GM10248 (cell line): ENCODE measurements at regions not wholly inside any gene's neighbourhood (a gene's known extent, or its start where the extent isn't known, plus 50 kb on each side); places are given as distances from the start of the nearest gene placed in this dataset.

Experiments
- CTCF ChIA-PET: fragments of 300-600 bp; sonication (Branson Sonifier 250); formaldehyde crosslinking; extraction: SDS; loops from one replicate; lab custom pipeline; 2021; ENCODE audit warnings: antibody characterized with exemption; lab: Yijun Ruan, JAX
- POLR2A ChIA-PET: fragments of 350-650 bp; sonication (Branson Sonifier 250); formaldehyde crosslinking; extraction: SDS; loops from one replicate; lab custom pipeline; 2020; ENCODE audit warnings: antibody characterized with exemption; lab: Yijun Ruan, JAX
- DNase-seq: peaks from one replicate; pipeline ENCODE4 v3.0.0; 2012; ENCODE audit errors: extremely low spot score
- TF ChIP-seq, protein P1 (sequence below): IDR thresholded peaks from 2 replicates; pipeline ENCODE4 v1.5.1; 2012; ENCODE audit warnings: mild to moderate bottlenecking, low read depth; ENCODE audit errors: extremely low read depth, missing control alignments, control extremely low read depth

- ChIA-PET CTCF (interaction anchor here (1.1 to 1.2 kb wide), 2 partner anchors 10 to 70 kb away, joined by 3 read pairs; no protein-coding TSS in a partner anchor), POLR2A (no interaction called here)
- DNase-seq = no peak
- TF ChIP-seq, protein P1, sequence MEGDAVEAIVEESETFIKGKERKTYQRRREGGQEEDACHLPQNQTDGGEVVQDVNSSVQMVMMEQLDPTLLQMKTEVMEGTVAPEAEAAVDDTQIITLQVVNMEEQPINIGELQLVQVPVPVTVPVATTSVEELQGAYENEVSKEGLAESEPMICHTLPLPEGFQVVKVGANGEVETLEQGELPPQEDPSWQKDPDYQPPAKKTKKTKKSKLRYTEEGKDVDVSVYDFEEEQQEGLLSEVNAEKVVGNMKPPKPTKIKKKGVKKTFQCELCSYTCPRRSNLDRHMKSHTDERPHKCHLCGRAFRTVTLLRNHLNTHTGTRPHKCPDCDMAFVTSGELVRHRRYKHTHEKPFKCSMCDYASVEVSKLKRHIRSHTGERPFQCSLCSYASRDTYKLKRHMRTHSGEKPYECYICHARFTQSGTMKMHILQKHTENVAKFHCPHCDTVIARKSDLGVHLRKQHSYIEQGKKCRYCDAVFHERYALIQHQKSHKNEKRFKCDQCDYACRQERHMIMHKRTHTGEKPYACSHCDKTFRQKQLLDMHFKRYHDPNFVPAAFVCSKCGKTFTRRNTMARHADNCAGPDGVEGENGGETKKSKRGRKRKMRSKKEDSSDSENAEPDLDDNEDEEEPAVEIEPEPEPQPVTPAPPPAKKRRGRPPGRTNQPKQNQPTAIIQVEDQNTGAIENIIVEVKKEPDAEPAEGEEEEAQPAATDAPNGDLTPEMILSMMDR = no peak
Measured at GRCh38 chr6:40957616-40958492, 81.2 kb downstream of the UNC5CL start.

- DNase-seq = no peak
- ChIA-PET CTCF (interaction anchor here (0.9 to 1.1 kb wide), 2 partner anchors 9 to 71 kb away, joined by 3 to 4 read pairs; no protein-coding TSS in a partner anchor), POLR2A (interaction anchor here (0.5 kb wide), 1 partner anchor 25 kb away, joined by 3 read pairs; no protein-coding TSS in a partner anchor)
- TF ChIP-seq, protein P1 = no peak
Measured at GRCh38 chr6:40956936-40957335, 82.1 kb downstream of the UNC5CL start.

DNA sequence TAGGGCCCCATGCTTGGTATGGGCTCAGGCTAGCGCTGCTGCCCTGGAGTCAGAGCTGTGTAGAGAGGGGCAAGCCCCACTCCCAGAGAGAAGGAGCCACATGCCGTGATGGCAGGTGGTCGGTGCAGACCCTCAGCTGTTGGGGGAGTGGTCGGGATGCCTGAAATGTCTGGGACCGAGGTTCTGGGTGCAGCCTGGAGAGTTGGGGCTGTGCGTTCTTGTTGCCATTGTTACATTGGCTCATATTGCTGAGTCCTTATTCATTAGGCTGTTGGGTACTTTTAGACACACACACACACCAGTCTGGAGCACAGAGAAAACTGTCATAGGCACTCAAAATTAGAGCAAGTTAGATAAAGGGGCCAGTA is 83.9 kb downstream of the UNC5CL start:
- ChIA-PET CTCF (no interaction called here), POLR2A (no interaction called here)
- TF ChIP-seq, protein P1 = no peak
- DNase-seq = no peak

GRCh38 chr6:40954446-40955177 is 84.4 kb downstream of the UNC5CL start:
- POLR2A ChIA-PET = no interaction called here
- no peak for DNase-seq
- CTCF ChIA-PET = no interaction called here
- TF ChIP-seq, protein P1 = no peak

DNA sequence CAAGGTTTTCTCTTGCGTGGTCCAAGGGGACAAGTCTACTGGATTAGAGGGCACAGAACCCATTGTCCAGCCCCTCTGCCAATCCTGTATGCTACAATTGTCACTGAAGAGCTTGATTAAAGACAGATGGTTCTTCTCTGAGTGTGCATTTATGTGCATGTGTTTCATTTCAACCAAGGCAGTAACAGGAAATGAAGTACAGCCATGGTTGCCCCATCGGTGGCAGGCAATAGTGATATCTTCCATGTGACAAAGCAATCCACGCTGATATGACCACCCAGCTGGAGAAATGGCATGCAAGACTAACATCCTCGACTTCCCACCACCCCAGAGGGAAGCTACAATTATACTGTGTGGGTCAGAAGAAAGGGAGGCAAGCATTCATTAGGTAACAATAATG is 85.5 kb downstream of the UNC5CL start:
- ChIA-PET CTCF (no interaction called here), POLR2A (no interaction called here)

More for the DNA sequence above, 85.5 kb downstream of the UNC5CL start:
- no peak for DNase-seq
- TF ChIP-seq, protein P1 = no peak
